COR-L47 (cell line): ENCODE measurements at regions not wholly inside any gene's neighbourhood (a gene's known extent, or its start where the extent isn't known, plus 50 kb on each side); places are given as distances from the start of the nearest gene placed in this dataset.
A peak's percentile ranks its signal among the peaks of the same experiment; 100 is the strongest.
"Not testable (repeated sequence)": the region's sequence is repeated elsewhere in the genome, so short reads cannot be mapped to it uniquely, and the experiment has no call there.

Experiments
- DNase-seq: peaks from one replicate; lab custom pipeline; 2025; lab: John Stamatoyannopoulos, UW

- DNase-seq: no peak
Observed at GRCh38 chr20:52049001-52049731, 142.4 kb downstream of the ZFP64 start.

GRCh38 chr20:52047811-52048764 is 143.5 kb downstream of the ZFP64 start:
- DNase-seq: peak; percentile 45

- no peak for DNase-seq
Observed at GRCh38 chr20:52041966-52042365, 149.6 kb downstream of the ZFP64 start.

- DNase-seq: no peak
Observed at GRCh38 chr20:52039790-52040189, 151.8 kb downstream of the ZFP64 start.

- not testable (repeated sequence) for DNase-seq
Observed at GRCh38 chr20:52038632-52039031, 152.9 kb downstream of the ZFP64 start.

- DNase-seq: no peak
Observed at GRCh38 chr20:52037370-52037769, 154.2 kb downstream of the ZFP64 start.

GRCh38 chr20:52035977-52036376 is 155.6 kb downstream of the ZFP64 start:
- no peak for DNase-seq

GRCh38 chr20:52035498-52035897 is 156.1 kb downstream of the ZFP64 start:
- no peak for DNase-seq

GRCh38 chr20:52034581-52034980 is 157.0 kb downstream of the ZFP64 start:
- DNase-seq: no peak

GRCh38 chr20:52033313-52033712 is 158.3 kb downstream of the ZFP64 start:
- DNase-seq: no peak

- not testable (repeated sequence) for DNase-seq
Observed at GRCh38 chr20:52032304-52032683, 159.3 kb downstream of the ZFP64 start.

- no peak for DNase-seq
Observed at GRCh38 chr20:52031563-52032303, 159.8 kb downstream of the ZFP64 start.

- DNase-seq: no peak
Observed at GRCh38 chr20:52031206-52031562, 160.4 kb downstream of the ZFP64 start.

GRCh38 chr20:52029129-52029528 is 162.4 kb downstream of the ZFP64 start:
- not testable (repeated sequence) for DNase-seq

- DNase-seq: no peak
Observed at GRCh38 chr20:52025938-52026337, 165.6 kb downstream of the ZFP64 start.

GRCh38 chr20:52019313-52019712 is 172.3 kb downstream of the ZFP64 start:
- DNase-seq: no peak

- no peak for DNase-seq
Observed at GRCh38 chr20:52017669-52018317, 173.8 kb downstream of the ZFP64 start.

GRCh38 chr20:52016022-52016421 is 175.6 kb downstream of the ZFP64 start:
- DNase-seq: no peak

GRCh38 chr20:52015155-52015554 is 176.4 kb downstream of the ZFP64 start:
- DNase-seq: no peak

GRCh38 chr20:52012079-52012478 is 179.5 kb downstream of the ZFP64 start:
- DNase-seq: no peak

- DNase-seq: no peak
Observed at GRCh38 chr20:52011093-52011492, 180.5 kb downstream of the ZFP64 start.

GRCh38 chr20:52010541-52010940 is 181.0 kb downstream of the ZFP64 start:
- no peak for DNase-seq
